H1 (cell line): ENCODE measurements at regions not wholly inside any gene's neighbourhood (a gene's known extent, or its start where the extent isn't known, plus 50 kb on each side); places are given as distances from the start of the nearest gene placed in this dataset.

ENCODE experiments used
- CTCF ChIA-PET: fragments of 300-600 bp; sonication (Branson Sonifier 250); formaldehyde crosslinking; loops from one replicate; lab custom pipeline; 2021; ENCODE audit not compliant: partially characterized antibody; lab: Charles Lee
- POLR2A ChIA-PET: fragments of 300-600 bp; sonication (Branson Sonifier 250); formaldehyde crosslinking; loops from one replicate; lab custom pipeline; 2021; ENCODE audit warnings: inconsistent platforms; ENCODE audit not compliant: partially characterized antibody; lab: Charles Lee
- DNase-seq, 2 experiments: peaks; one replicate each; pipeline versions ENCODE4 v3.0.0 to v3.0.0-alpha.2; 2010 to 2022; ENCODE audit warnings: low spot score in 2 of 2, low read depth in 1 of 2, mixed read lengths in 1 of 2
- FAIRE-seq: peaks from 2 replicates; lab custom pipeline; 2011; peaks lifted over from hg19 to GRCh38; lab: Jason Lieb, UNC
- H2AFZ ChIP-seq: 2 replicates; pipeline ENCODE4 v1.8.1; 2012; ENCODE audit warnings: low read length, inconsistent platforms
- H2AK5ac ChIP-seq: 2 replicates; pipeline ENCODE4 v1.6.1; 2013; ENCODE audit warnings: low read depth, low read length
- H2BK120ac ChIP-seq: replicated peaks from 2 replicates; pipeline ENCODE3; 2013; ENCODE audit warnings: low read depth, low read length, inconsistent platforms
- H2BK12ac ChIP-seq: 2 replicates; pipeline ENCODE4 v1.6.1; 2013; ENCODE audit warnings: low read depth, low read length
- H2BK15ac ChIP-seq: 2 replicates; pipeline ENCODE4 v1.6.1; 2013; ENCODE audit warnings: low read length
- H2BK20ac ChIP-seq: 2 replicates; pipeline ENCODE4 v1.6.1; 2013; ENCODE audit warnings: low read length
- H2BK5ac ChIP-seq: 2 replicates; pipeline ENCODE4 v1.6.1; 2013; ENCODE audit warnings: low read depth, low read length
- H3K14ac ChIP-seq: 2 replicates; pipeline ENCODE4 v1.6.1; 2013; ENCODE audit warnings: inconsistent platforms; ENCODE audit not compliant: insufficient read length
- H3K18ac ChIP-seq: 2 replicates; pipeline ENCODE4 v1.6.1; 2013; ENCODE audit warnings: low read length; ENCODE audit errors: extremely low read depth
- H3K23ac ChIP-seq: 2 replicates; pipeline ENCODE4 v1.6.1; 2013; ENCODE audit warnings: inconsistent platforms; ENCODE audit not compliant: insufficient read length
- H3K23me2 ChIP-seq: 2 replicates; pipeline ENCODE4 v1.6.1; 2013; ENCODE audit warnings: low read depth, low read length
- H3K27ac ChIP-seq: 2 replicates; pipeline ENCODE4 v1.6.1; 2011; ENCODE audit warnings: low read depth, low read length, inconsistent platforms
- H3K27me3 ChIP-seq, 4 experiments: replicated peaks in 1 of 4; 1 replicate in 1 of 4; 2 replicates in 3 of 4; pipeline versions ENCODE4 v1.6.1 to v1.8.1; 2011 to 2013; ENCODE audit warnings: low read length in 3 of 4, mild to moderate bottlenecking in 3 of 4, inconsistent platforms in 2 of 4, mixed read lengths in 2 of 4, moderate library complexity in 1 of 4; ENCODE audit not compliant: control insufficient read depth in 3 of 4, insufficient read depth in 3 of 4; ENCODE audit errors: extremely low read depth in 1 of 4
- H3K36me3 ChIP-seq, 4 experiments: 2 replicates each; pipeline versions ENCODE4 v1.6.1 to v1.8.1; 2011 to 2013; ENCODE audit warnings: mild to moderate bottlenecking in 4 of 4, low read length in 3 of 4, moderate library complexity in 2 of 4, control low read depth in 1 of 4, inconsistent platforms in 1 of 4; ENCODE audit not compliant: insufficient read depth in 4 of 4, control insufficient read depth in 2 of 4
- H3K4ac ChIP-seq: replicated peaks from 2 replicates; pipeline ENCODE3; 2013; ENCODE audit warnings: low read length, low read depth, mixed read lengths, inconsistent platforms; ENCODE audit not compliant: insufficient read length
- H3K4me1 ChIP-seq, 4 experiments: replicated peaks in 1 of 4; 1 replicate in 1 of 4; 2 replicates in 3 of 4; pipeline versions ENCODE4 v1.6.1 to v1.8.1; 2011 to 2013; ENCODE audit warnings: low read length in 3 of 4, inconsistent platforms in 2 of 4, mixed read lengths in 1 of 4; ENCODE audit not compliant: insufficient read depth in 4 of 4, control insufficient read depth in 3 of 4
- H3K4me2 ChIP-seq, 2 experiments: 2 replicates each; pipeline versions ENCODE4 v1.6.1 to v1.8.1; 2011 to 2013; ENCODE audit warnings: low read depth in 2 of 2, low read length in 2 of 2, control low read depth in 1 of 2, inconsistent platforms in 1 of 2, mild to moderate bottlenecking in 1 of 2; ENCODE audit not compliant: insufficient read depth in 1 of 2
- H3K4me3 ChIP-seq, 4 experiments: fragments of 200-600, 300-600 bp in 1 of 4; sonication (generic), shearing (Covaris generic), sonication (Bioruptor Twin) in 1 of 4; 2 replicates each; pipeline versions ENCODE4 v1.5.1 to v1.8.1; 2011 to 2016; ENCODE audit warnings: low read length in 4 of 4, low read depth in 3 of 4, control low read depth in 2 of 4, inconsistent platforms in 2 of 4, mild to moderate bottlenecking in 2 of 4, mixed read lengths in 1 of 4, moderate library complexity in 1 of 4; ENCODE audit not compliant: insufficient read depth in 2 of 4; ENCODE audit errors: extremely low read depth in 1 of 4
- H3K56ac ChIP-seq: replicated peaks from 2 replicates; pipeline ENCODE3; 2013; ENCODE audit warnings: low read depth, mild to moderate bottlenecking, mixed read lengths, low read length, inconsistent platforms; ENCODE audit not compliant: insufficient read length
- H3K79me1 ChIP-seq: 2 replicates; pipeline ENCODE4 v1.6.1; 2013; ENCODE audit warnings: low read depth, low read length, control low read depth
- H3K79me2 ChIP-seq, 2 experiments: 2 replicates each; pipeline versions ENCODE4 v1.6.1 to v1.8.1; 2012 to 2013; ENCODE audit warnings: low read length in 2 of 2, mild to moderate bottlenecking in 2 of 2, inconsistent platforms in 1 of 2; ENCODE audit not compliant: insufficient read depth in 2 of 2, control insufficient read depth in 1 of 2
- H3K9ac ChIP-seq, 4 experiments: replicated peaks in 1 of 4; 1 replicate in 1 of 4; 2 replicates in 3 of 4; pipeline versions ENCODE4 v1.6.1 to v1.8.1; 2011 to 2013; ENCODE audit warnings: low read depth in 3 of 4, low read length in 3 of 4, control low read depth in 2 of 4, mild to moderate bottlenecking in 2 of 4, moderate library complexity in 2 of 4, inconsistent platforms in 1 of 4; ENCODE audit errors: extremely low read depth in 1 of 4
- H3K9me3 ChIP-seq, 2 experiments: 2 replicates each; pipeline versions ENCODE4 v1.6.1 to v1.8.1; 2012 to 2013; ENCODE audit warnings: mild to moderate bottlenecking in 2 of 2, moderate library complexity in 2 of 2, control low read depth in 1 of 2, inconsistent platforms in 1 of 2, low read depth in 1 of 2, low read length in 1 of 2, mixed read lengths in 1 of 2; ENCODE audit not compliant: insufficient read depth in 2 of 2
- H4K20me1 ChIP-seq, 2 experiments: replicated peaks in 1 of 2; 2 replicates each; pipeline versions ENCODE3 to v1.8.1; 2011 to 2013; ENCODE audit warnings: inconsistent platforms in 2 of 2, low read length in 2 of 2, mild to moderate bottlenecking in 1 of 2; ENCODE audit not compliant: insufficient read depth in 2 of 2, control insufficient read depth in 1 of 2
- H4K5ac ChIP-seq: 2 replicates; pipeline ENCODE4 v1.6.1; 2013; ENCODE audit warnings: low read length, low read depth, mixed read lengths, inconsistent platforms; ENCODE audit not compliant: insufficient read length
- H4K8ac ChIP-seq: 2 replicates; pipeline ENCODE4 v1.8.0; 2013; ENCODE audit warnings: mild to moderate bottlenecking, moderate library complexity, low read length, inconsistent platforms; ENCODE audit not compliant: insufficient read depth; ENCODE audit errors: extremely low read depth
- H4K91ac ChIP-seq: replicated peaks from 2 replicates; pipeline ENCODE3; 2013; ENCODE audit warnings: low read length, mixed read lengths, inconsistent platforms; ENCODE audit not compliant: insufficient read length
- BRCA1 ChIP-seq: IDR thresholded peaks from 2 replicates; pipeline ENCODE4 v1.6.1; 2012; ENCODE audit warnings: low read depth, low read length, improper control_type of control experiment
- CHD1 ChIP-seq: IDR thresholded peaks from 2 replicates; pipeline ENCODE4 v1.6.1; 2012; ENCODE audit warnings: low read depth, low read length, improper control_type of control experiment
- CHD2 ChIP-seq: IDR thresholded peaks from 2 replicates; pipeline ENCODE4 v1.6.1; 2012; ENCODE audit warnings: low read length, improper control_type of control experiment
- CREB1 ChIP-seq: IDR thresholded peaks from 2 replicates; pipeline ENCODE4 v1.6.1; 2012; ENCODE audit warnings: inconsistent platforms
- EGR1 ChIP-seq: IDR thresholded peaks from 2 replicates; pipeline ENCODE4 v1.6.1; 2011; ENCODE audit warnings: low read depth, low read length, borderline replicate concordance
- GTF2F1 ChIP-seq: IDR thresholded peaks from 2 replicates; pipeline ENCODE4 v1.6.1; 2012; ENCODE audit warnings: low read depth, low read length, improper control_type of control experiment, borderline replicate concordance
- KDM4A ChIP-seq: IDR thresholded peaks from one replicate; pipeline ENCODE4 v1.7.1; 2012; ENCODE audit warnings: low read depth, mild to moderate bottlenecking, moderate library complexity, low read length, inconsistent platforms; ENCODE audit not compliant: severe bottlenecking
- MAFK ChIP-seq: IDR thresholded peaks from 2 replicates; pipeline ENCODE4 v1.6.1; 2012; ENCODE audit warnings: low read depth, mild to moderate bottlenecking, improper control_type of control experiment, low read length
- POU5F1 ChIP-seq: IDR thresholded peaks from 2 replicates; pipeline ENCODE4 v1.6.1; 2011; ENCODE audit warnings: low read depth, mild to moderate bottlenecking, low read length, moderate library complexity
- RFX5 ChIP-seq: IDR thresholded peaks from 2 replicates; pipeline ENCODE4 v1.6.1; 2011; ENCODE audit warnings: low read depth, low read length, improper control_type of control experiment, borderline replicate concordance
- RXRA ChIP-seq: IDR thresholded peaks from 2 replicates; pipeline ENCODE4 v1.6.1; 2011; ENCODE audit warnings: low read depth, mild to moderate bottlenecking, low read length, moderate library complexity; ENCODE audit not compliant: insufficient read depth
- SIX5 ChIP-seq: IDR thresholded peaks from 2 replicates; pipeline ENCODE4 v1.6.1; 2011; ENCODE audit warnings: mild to moderate bottlenecking, low read depth, low read length
- SUZ12 ChIP-seq: fragments of 200-600 bp; sonication (generic); IDR thresholded peaks from 2 replicates; pipeline ENCODE4 v1.6.1; 2012; ENCODE audit warnings: mild to moderate bottlenecking, inconsistent platforms, low read length, moderate library complexity, mixed read lengths
- TCF12 ChIP-seq: IDR thresholded peaks from 2 replicates; pipeline ENCODE4 v1.6.1; 2011; ENCODE audit warnings: low read depth, mild to moderate bottlenecking, low read length
- USF2 ChIP-seq: IDR thresholded peaks from 2 replicates; pipeline ENCODE4 v1.6.1; 2011; ENCODE audit warnings: low read length, improper control_type of control experiment
- WGBS, 2 experiments: shearing (Covaris generic) in 1 of 2; methylation state at CpG; one replicate each; pipeline versions ENCODE4 v1.1.6 to v1.1.7; 2013 to 2015; ENCODE audit warnings: low lambda C conversion rate in 2 of 2, mixed read lengths in 2 of 2, inconsistent platforms in 1 of 2, low coverage in 1 of 2, missing lambda C conversion rate in 1 of 2; ENCODE audit not compliant: insufficient replicate concordance in 2 of 2, insufficient coverage in 1 of 2, insufficient read length in 1 of 2; ENCODE audit errors: extremely low coverage in 1 of 2, missing lambda C conversion rate in 1 of 2; 5-methylcytosine and 5-hydroxymethylcytosine counted together

GRCh38 chr18:10184776-10185175 is 269.7 kb upstream of the APCDD1 start:
- Histone ChIP-seq H3K9ac (no peak overlapping the region), H3K56ac (no peak overlapping the region), H3K4me1 (peaks cover 0 to 6% (median 3%) of the 10 kb centered on the region in 4 experiments; a peak in 2 of 7 replicates), H4K8ac (no peak overlapping the region), H3K9me3 (0 out of 4 replicates have a peak, but pooled peaks cover 0 to 2% of the 10 kb centered on the region in 2 experiments), H2AFZ (no peak overlapping the region), H4K91ac (no peak overlapping the region), H2AK5ac (no peak overlapping the region), H3K27me3 (no peaks in the 10 kb centered on the region), H2BK5ac (no peak overlapping the region), H3K79me2 (no peaks in the 10 kb centered on the region), H2BK120ac (no peak overlapping the region), H3K4me2 (no peak overlapping the region), H3K79me1 (no peaks in the 10 kb centered on the region), H4K20me1 (no peaks in the 10 kb centered on the region), H3K4ac (no peak overlapping the region), H2BK12ac (no peak overlapping the region), H3K18ac (no peak overlapping the region), H3K36me3 (no peaks in the 10 kb centered on the region), H2BK20ac (no peak overlapping the region), H3K23me2 (no peaks in the 10 kb centered on the region), H3K4me3 (no peak overlapping the region), H3K23ac (no peak overlapping the region), H3K14ac (no peak overlapping the region), H4K5ac (no peak overlapping the region), H3K27ac (no peak overlapping the region), H2BK15ac (no peak overlapping the region)
- CTCF ChIA-PET = no interaction called here
- DNase-seq = no peak
- POLR2A ChIA-PET = no interaction called here
- no peak for FAIRE-seq
- 88% methylated on average over 3 of the region's 3 CpGs; no CpG with 5 or more reads in 1 of the 2 experiments for WGBS, 2 experiments
- no peak for TF ChIP-seq BRCA1
- no peak for TF ChIP-seq RFX5
- no peak for TF ChIP-seq MAFK
- TF ChIP-seq CHD1 = no peak
- TF ChIP-seq CHD2 = no peak
- TF ChIP-seq RXRA = no peak
- no peak for TF ChIP-seq GTF2F1
- no peak for TF ChIP-seq POU5F1
- TF ChIP-seq KDM4A = no peak
- no peak for TF ChIP-seq USF2
- TF ChIP-seq SIX5 = no peak
- no peak for TF ChIP-seq SUZ12
- TF ChIP-seq EGR1 = no peak
- TF ChIP-seq CREB1 = no peak
- no peak for TF ChIP-seq TCF12
